Adipocyte (in vitro differentiated cells): ENCODE measurements at regions not wholly inside any gene's neighbourhood (a gene's known extent, or its start where the extent isn't known, plus 50 kb on each side); places are given as distances from the start of the nearest gene placed in this dataset.
"Not testable (repeated sequence)": the region's sequence is repeated elsewhere in the genome, so short reads cannot be mapped to it uniquely, and the experiment has no call there.

Experiments
- DNase-seq: peaks from one replicate; pipeline ENCODE4 v3.0.0-alpha.2; 2015; ENCODE audit warnings: low read depth
- H3K27me3 ChIP-seq: replicated peaks from 2 replicates; pipeline ENCODE4 v1.7.0; 2013; ENCODE audit warnings: mild to moderate bottlenecking, low read length, moderate library complexity; ENCODE audit not compliant: control insufficient read depth, insufficient read depth
- H3K36me3 ChIP-seq: 2 replicates; pipeline ENCODE4 v1.7.0; 2013; ENCODE audit warnings: low read length, mild to moderate bottlenecking, moderate library complexity; ENCODE audit not compliant: control insufficient read depth, insufficient read depth, severe bottlenecking
- H3K4me1 ChIP-seq: 2 replicates; pipeline ENCODE4 v1.7.0; 2013; ENCODE audit warnings: mild to moderate bottlenecking, low read length, moderate library complexity; ENCODE audit not compliant: control insufficient read depth, insufficient read depth
- H3K4me3 ChIP-seq: 2 replicates; pipeline ENCODE4 v1.7.0; 2013; ENCODE audit warnings: mild to moderate bottlenecking, low read length, moderate library complexity
- H3K9ac ChIP-seq: 2 replicates; pipeline ENCODE4 v1.7.0; 2013; ENCODE audit warnings: mild to moderate bottlenecking, low read length, moderate library complexity
- H3K9me3 ChIP-seq: 2 replicates; pipeline ENCODE4 v1.7.0; 2013; ENCODE audit warnings: mild to moderate bottlenecking, low read length, moderate library complexity; ENCODE audit not compliant: control insufficient read depth

GRCh38 chr6:114648847-114649246, 306.0 kb upstream of the HS3ST5 start:
- no peaks in the 10 kb centered on the region for H3K36me3 ChIP-seq
- no peaks in the 10 kb centered on the region for H3K4me1 ChIP-seq
- DNase-seq = no peak
- no peak overlapping the region for H3K4me3 ChIP-seq
- no peaks in the 10 kb centered on the region for H3K9me3 ChIP-seq
- no peaks in the 10 kb centered on the region for H3K27me3 ChIP-seq
- H3K9ac ChIP-seq = no peak overlapping the region

GRCh38 chr6:114638341-114638740, 295.5 kb upstream of the HS3ST5 start:
- no peaks in the 10 kb centered on the region for H3K9me3 ChIP-seq
- H3K36me3 ChIP-seq = no peaks in the 10 kb centered on the region
- H3K4me3 ChIP-seq = no peak overlapping the region
- H3K4me1 ChIP-seq = peaks cover 3% of the 10 kb centered on the region
- peak; percentile 11 for DNase-seq
- no peaks in the 10 kb centered on the region for H3K27me3 ChIP-seq
- H3K9ac ChIP-seq = no peak overlapping the region

- H3K36me3 ChIP-seq = no peaks in the 10 kb centered on the region
- no peaks in the 10 kb centered on the region for H3K27me3 ChIP-seq
- no peak for DNase-seq
Observed at GRCh38 chr6:114634016-114634415, 291.2 kb upstream of the HS3ST5 start.

GRCh38 chr6:114626226-114626625, 283.4 kb upstream of the HS3ST5 start:
- H3K27me3 ChIP-seq = not testable (repeated sequence)

More at GRCh38 chr6:114634016-114634415, 291.2 kb upstream of the HS3ST5 start:
- Histone ChIP-seq H3K4me1 (peaks cover 2% of the 10 kb centered on the region), H3K4me3 (no peak overlapping the region), H3K9me3 (no peaks in the 10 kb centered on the region), H3K9ac (no peak overlapping the region)

GRCh38 chr6:114619621-114620200, 276.9 kb upstream of the HS3ST5 start:
- no peaks in the 10 kb centered on the region for H3K9me3 ChIP-seq
- H3K27me3 ChIP-seq = no peaks in the 10 kb centered on the region
- no peaks in the 10 kb centered on the region for H3K4me1 ChIP-seq
- H3K4me3 ChIP-seq = no peak overlapping the region
- no peak overlapping the region for H3K9ac ChIP-seq
- DNase-seq = no peak
- H3K36me3 ChIP-seq = no peaks in the 10 kb centered on the region

More at GRCh38 chr6:114626226-114626625, 283.4 kb upstream of the HS3ST5 start:
- H3K4me3 ChIP-seq, H3K36me3 ChIP-seq, H3K9ac ChIP-seq, DNase-seq, H3K4me1 ChIP-seq, H3K9me3 ChIP-seq: not testable (repeated sequence)

GRCh38 chr6:114611696-114612095, 268.9 kb upstream of the HS3ST5 start:
- Histone ChIP-seq H3K27me3 (no peaks in the 10 kb centered on the region), H3K4me1 (no peaks in the 10 kb centered on the region), H3K9ac (no peak overlapping the region), H3K9me3 (no peaks in the 10 kb centered on the region), H3K4me3 (no peak overlapping the region), H3K36me3 (no peaks in the 10 kb centered on the region)
- no peak for DNase-seq

GRCh38 chr6:114608091-114608490, 265.3 kb upstream of the HS3ST5 start:
- Histone ChIP-seq H3K4me3 (no peak overlapping the region), H3K36me3 (no peaks in the 10 kb centered on the region), H3K9ac (no peak overlapping the region), H3K4me1 (no peaks in the 10 kb centered on the region), H3K27me3 (no peaks in the 10 kb centered on the region), H3K9me3 (no peaks in the 10 kb centered on the region)
- no peak for DNase-seq

- Histone ChIP-seq H3K27me3 (no peaks in the 10 kb centered on the region), H3K9ac (no peak overlapping the region), H3K9me3 (no peaks in the 10 kb centered on the region), H3K36me3 (no peaks in the 10 kb centered on the region), H3K4me3 (no peak overlapping the region), H3K4me1 (no peaks in the 10 kb centered on the region)
- DNase-seq = no peak
Observed at GRCh38 chr6:114605656-114606055, 262.8 kb upstream of the HS3ST5 start.

- Histone ChIP-seq H3K9ac (no peak overlapping the region), H3K27me3 (no peaks in the 10 kb centered on the region), H3K36me3 (no peaks in the 10 kb centered on the region), H3K9me3 (no peaks in the 10 kb centered on the region), H3K4me3 (no peak overlapping the region), H3K4me1 (no peaks in the 10 kb centered on the region)
- DNase-seq = no peak
Observed at GRCh38 chr6:114600381-114600780, 257.6 kb upstream of the HS3ST5 start.

GRCh38 chr6:114595591-114595990, 252.8 kb upstream of the HS3ST5 start:
- H3K4me3 ChIP-seq = no peak overlapping the region
- DNase-seq = no peak
- H3K9me3 ChIP-seq = no peaks in the 10 kb centered on the region
- no peaks in the 10 kb centered on the region for H3K27me3 ChIP-seq
- no peaks in the 10 kb centered on the region for H3K4me1 ChIP-seq
- no peaks in the 10 kb centered on the region for H3K36me3 ChIP-seq
- H3K9ac ChIP-seq = no peak overlapping the region

- Histone ChIP-seq H3K9me3 (peaks cover 2% of the 10 kb centered on the region), H3K27me3 (no peaks in the 10 kb centered on the region), H3K4me1 (no peaks in the 10 kb centered on the region), H3K36me3 (no peaks in the 10 kb centered on the region), H3K9ac (no peak overlapping the region), H3K4me3 (no peak overlapping the region)
- DNase-seq = no peak
Observed at GRCh38 chr6:114595186-114595585, 252.4 kb upstream of the HS3ST5 start.

- H3K9me3 ChIP-seq = peaks cover 4% of the 10 kb centered on the region
- no peak overlapping the region for H3K9ac ChIP-seq
- H3K4me1 ChIP-seq = no peaks in the 10 kb centered on the region
- no peaks in the 10 kb centered on the region for H3K36me3 ChIP-seq
- H3K4me3 ChIP-seq = no peak overlapping the region
- no peak for DNase-seq
- no peaks in the 10 kb centered on the region for H3K27me3 ChIP-seq
Observed at GRCh38 chr6:114592506-114592905, 249.7 kb upstream of the HS3ST5 start.
